C4-2B (cell line): ENCODE measurements at regions not wholly inside any gene's neighbourhood (a gene's known extent, or its start where the extent isn't known, plus 50 kb on each side); places are given as distances from the start of the nearest gene placed in this dataset.
"Not testable (repeated sequence)": the region's sequence is repeated elsewhere in the genome, so short reads cannot be mapped to it uniquely, and the experiment has no call there.

Experiments used
- H3K27ac ChIP-seq: fragments of 450-650 bp; 2 replicates; pipeline ENCODE4 v1.5.1; 2017

DNA sequence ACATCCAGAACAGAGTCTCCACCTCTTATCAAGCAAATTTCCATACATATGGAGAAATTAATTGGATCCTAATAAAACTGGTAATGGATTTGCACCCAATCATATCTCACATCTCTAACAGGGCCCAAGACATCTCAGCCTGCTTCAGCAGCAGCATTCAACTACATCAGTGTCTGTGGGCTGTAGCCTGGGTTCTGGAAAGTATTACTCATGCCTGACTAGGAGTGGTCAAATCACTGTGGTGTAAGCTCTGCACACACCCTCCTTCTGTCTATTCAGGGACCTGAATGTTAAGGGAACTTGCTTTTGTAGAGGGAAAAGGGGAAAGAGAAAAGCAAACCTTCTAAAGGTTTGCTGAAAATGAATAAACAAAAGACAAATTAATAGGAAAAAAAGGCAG lies 607.7 kb downstream of the RPIA start:
- not testable (repeated sequence) for H3K27ac ChIP-seq

DNA sequence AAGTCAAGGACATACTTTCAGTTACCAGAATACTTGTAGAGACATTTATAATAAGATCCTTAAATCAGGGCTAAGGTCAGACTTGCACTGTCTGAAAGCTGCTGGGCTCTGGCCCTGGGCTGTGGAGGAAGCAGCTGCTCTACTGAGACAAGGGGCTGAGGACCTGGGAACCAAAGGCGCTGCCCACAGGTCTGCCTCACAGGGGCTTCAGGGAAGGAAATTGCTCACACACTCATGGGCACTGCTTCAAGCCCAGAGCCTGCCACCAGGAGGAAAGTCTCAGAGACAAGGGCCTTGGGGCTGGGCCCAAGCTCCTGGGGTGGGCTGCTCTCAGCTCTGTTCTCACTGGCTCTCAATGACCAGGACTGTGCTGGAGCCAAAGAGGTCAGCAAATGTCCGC lies 614.1 kb downstream of the RPIA start:
- H3K27ac ChIP-seq = not testable (repeated sequence)

DNA sequence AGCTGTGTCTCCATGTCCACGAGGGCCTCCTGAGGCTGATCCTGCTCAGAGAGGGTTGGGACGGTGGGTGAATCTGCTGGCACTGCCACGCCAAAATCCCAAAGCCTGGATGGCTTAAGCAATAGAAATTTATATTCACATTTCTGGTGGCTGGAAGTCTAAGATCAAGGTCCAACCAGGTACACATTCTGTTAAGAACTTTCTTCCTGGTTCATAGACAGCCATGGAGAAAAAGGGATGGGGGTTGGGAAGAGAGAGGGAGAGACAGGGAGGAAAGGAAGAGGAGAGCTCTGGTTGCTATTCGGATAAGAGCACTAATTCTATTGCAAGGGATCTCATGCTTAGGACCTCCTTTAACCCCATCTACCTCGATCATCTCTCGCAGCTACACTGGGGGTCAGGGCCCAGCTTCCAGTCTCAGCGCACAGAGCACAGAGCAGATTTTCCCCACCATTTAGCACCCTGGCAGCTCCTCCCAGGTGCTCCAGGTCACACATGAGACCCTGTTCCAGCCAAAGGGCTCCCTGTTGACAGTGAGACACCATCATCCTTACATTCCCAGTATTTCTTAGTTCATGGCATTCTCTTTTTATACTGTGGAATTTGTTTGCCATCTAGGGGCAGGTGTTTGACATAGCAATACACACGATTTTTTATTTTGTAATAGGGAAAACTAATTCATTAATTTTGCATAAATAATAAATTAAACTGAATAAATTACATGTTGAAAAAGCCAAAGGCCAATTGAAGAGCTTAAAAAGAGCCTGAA lies 615.6 kb downstream of the RPIA start:
- H3K27ac ChIP-seq = not testable (repeated sequence)

DNA sequence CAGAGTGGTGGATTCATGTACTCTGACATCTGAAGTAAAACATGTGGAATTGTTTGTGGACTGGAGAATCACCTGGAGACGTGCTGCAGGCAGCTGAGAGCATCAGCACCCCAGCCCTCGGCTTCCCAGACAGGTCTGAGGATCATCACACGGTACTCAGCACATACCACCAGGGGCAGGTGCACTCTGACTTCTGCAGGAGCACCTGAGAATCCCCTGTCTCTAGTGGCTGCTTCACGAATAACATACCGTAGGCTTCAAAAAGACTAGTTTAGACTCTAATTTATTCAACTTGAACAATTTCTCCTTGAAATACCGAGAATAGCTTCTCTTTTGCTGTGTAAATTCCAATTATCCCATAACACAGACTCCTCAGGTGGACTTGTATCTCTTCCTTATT lies 627.5 kb downstream of the RPIA start:
- not testable (repeated sequence) for H3K27ac ChIP-seq

DNA sequence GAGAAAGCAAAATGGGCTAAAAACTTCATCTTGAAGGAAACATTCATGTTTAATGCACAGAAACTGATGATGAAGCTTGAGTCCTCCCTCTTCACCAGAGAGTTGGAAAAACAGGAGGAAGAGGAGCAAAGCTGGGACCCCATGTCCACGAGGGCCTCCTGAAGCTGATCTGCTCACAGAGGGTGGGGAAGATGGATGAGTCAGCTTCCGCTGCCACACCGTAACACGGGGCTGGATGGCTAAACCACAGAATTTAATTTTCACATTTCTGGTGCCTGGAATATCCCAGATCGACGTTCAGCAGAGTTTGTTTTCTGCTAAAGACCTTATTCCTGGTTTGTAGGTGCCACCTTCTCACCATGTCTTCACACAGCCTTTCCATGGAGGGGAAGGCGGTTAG lies 634.4 kb downstream of the RPIA start:
- H3K27ac ChIP-seq = not testable (repeated sequence)

DNA sequence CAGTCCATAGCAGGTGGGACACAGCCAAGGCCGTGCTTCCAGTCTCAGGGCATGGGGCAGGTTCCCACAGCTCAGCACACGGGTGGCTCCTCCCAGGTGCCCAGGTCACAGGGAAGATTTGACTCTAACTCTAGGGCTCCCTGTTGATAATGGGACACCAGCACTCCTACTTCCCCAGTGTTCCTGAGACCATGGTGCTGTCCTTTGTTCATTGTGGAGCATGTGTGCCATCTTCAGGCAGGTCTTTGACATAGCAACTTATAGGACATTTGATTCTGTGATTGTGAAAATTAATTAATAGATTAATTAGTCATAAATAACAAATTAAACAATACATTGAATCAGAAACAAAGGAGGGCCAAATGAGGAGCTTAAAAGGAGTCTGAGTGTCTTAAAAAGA lies 635.0 kb downstream of the RPIA start:
- H3K27ac ChIP-seq = not testable (repeated sequence)

DNA sequence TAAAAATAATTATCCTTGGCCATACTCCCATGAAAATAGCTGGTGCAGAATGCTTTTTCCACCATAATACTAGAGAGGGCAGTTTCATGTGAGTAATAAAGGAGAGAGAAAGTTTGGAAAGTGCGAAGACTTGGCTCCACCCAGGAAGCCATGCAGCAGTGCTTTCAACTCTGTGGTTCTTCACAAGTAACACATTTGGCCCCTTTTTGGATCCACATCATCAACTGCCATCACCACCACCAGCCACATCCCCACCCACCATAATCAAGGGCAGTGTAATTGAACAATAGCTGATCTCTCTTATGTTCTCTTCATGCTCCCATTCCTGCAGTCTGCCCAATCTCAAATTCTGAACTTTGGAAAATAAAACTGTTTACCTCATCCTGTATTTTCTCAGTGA lies 637.3 kb downstream of the RPIA start:
- not testable (repeated sequence) for H3K27ac ChIP-seq
